Endodermal cell (in vitro differentiated cells): ENCODE measurements at regions not wholly inside any gene's neighbourhood (a gene's known extent, or its start where the extent isn't known, plus 50 kb on each side); places are given as distances from the start of the nearest gene placed in this dataset.
A peak's percentile ranks its signal among the peaks of the same experiment; 100 is the strongest.

Source experiments
- DNase-seq: peaks from one replicate; pipeline ENCODE4 v3.0.0-alpha.2; 2017
- H3K27ac ChIP-seq: 2 replicates; pipeline ENCODE4 v1.5.1; 2013; ENCODE audit warnings: mild to moderate bottlenecking, low read depth, low read length, moderate library complexity
- H3K27me3 ChIP-seq: 2 replicates; pipeline ENCODE4 v1.6.1; 2013; ENCODE audit warnings: mild to moderate bottlenecking, low read length, moderate library complexity; ENCODE audit not compliant: insufficient read depth, control insufficient read depth, poor library complexity, severe bottlenecking
- H3K36me3 ChIP-seq: 2 replicates; pipeline ENCODE4 v1.7.0; 2013; ENCODE audit warnings: mild to moderate bottlenecking, low read length, moderate library complexity; ENCODE audit not compliant: control insufficient read depth, insufficient read depth
- H3K4me1 ChIP-seq: one replicate; pipeline ENCODE4 v1.7.0; 2013; ENCODE audit warnings: low read length; ENCODE audit not compliant: control insufficient read depth, insufficient read depth
- H3K4me3 ChIP-seq: 2 replicates; pipeline ENCODE4 v1.5.1; 2013; ENCODE audit warnings: mild to moderate bottlenecking, low read length, moderate library complexity
- H3K9ac ChIP-seq: 2 replicates; pipeline ENCODE4 v1.6.1; 2013; ENCODE audit warnings: mild to moderate bottlenecking, low read length, moderate library complexity; ENCODE audit not compliant: poor library complexity, severe bottlenecking; ENCODE audit errors: extremely low read depth
- H3K9me3 ChIP-seq: 2 replicates; pipeline ENCODE4 v1.6.1; 2013; ENCODE audit warnings: mild to moderate bottlenecking, low read length, moderate library complexity; ENCODE audit not compliant: control insufficient read depth
- H3K27ac Mint-ChIP-seq: 2 replicates; pipeline ENCODE4 v1.8.0; 2020; ENCODE audit warnings: mixed read lengths
- H3K27me3 Mint-ChIP-seq: 2 replicates; pipeline ENCODE4 v1.8.0; 2021; ENCODE audit warnings: mild to moderate bottlenecking, mixed read lengths; ENCODE audit not compliant: insufficient read depth
- H3K36me3 Mint-ChIP-seq: 2 replicates; pipeline ENCODE4 v1.8.0; 2020; ENCODE audit warnings: low read depth, mixed read lengths
- H3K4me1 Mint-ChIP-seq: 2 replicates; pipeline ENCODE4 v1.8.0; 2020; ENCODE audit warnings: mixed read lengths
- H3K4me3 Mint-ChIP-seq: 2 replicates; pipeline ENCODE4 v1.8.0; 2020; ENCODE audit warnings: mild to moderate bottlenecking, moderate library complexity, mixed read lengths
- H3K9me3 Mint-ChIP-seq: 2 replicates; pipeline ENCODE4 v1.8.0; 2020; ENCODE audit warnings: mild to moderate bottlenecking, mixed read lengths
- CTCF ChIP-seq: fragments of 200-600 bp; sonication (generic); conservative IDR thresholded peaks from 2 replicates; pipeline ENCODE4 v1.5.0; 2021; ENCODE audit warnings: antibody characterized with exemption, mild to moderate bottlenecking
- WGBS, 2 experiments: methylation state at CpG; one replicate each; pipeline versions ENCODE4 v1.1.5 to v1.1.7; 2013; ENCODE audit warnings: missing lambda C conversion rate in 2 of 2, mixed read lengths in 1 of 2; ENCODE audit not compliant: insufficient coverage in 1 of 2, insufficient read length in 1 of 2; 5-methylcytosine and 5-hydroxymethylcytosine counted together

DNA sequence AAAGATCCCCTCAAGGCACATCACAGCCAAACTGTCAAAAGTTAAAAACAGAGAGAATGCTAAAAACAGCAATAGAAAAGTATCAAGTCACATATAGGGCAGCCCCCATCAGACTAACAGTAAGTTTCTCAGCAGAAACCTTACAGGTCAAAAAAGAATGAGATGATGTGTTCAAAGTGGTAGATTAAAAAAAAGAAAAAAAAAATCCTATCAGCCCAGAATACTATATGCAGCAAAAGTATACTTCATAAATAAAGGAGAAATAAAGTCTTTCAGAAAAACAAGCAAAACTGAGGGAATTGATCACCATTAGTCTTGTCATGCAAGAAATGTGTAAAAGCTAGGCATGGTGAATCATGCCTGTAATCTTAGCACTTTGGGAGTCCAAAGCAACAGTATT lies 99.9 kb upstream of the RAD23B start:
- peaks cover 12% of the 10 kb centered on the region for H3K9me3 ChIP-seq
- no peak overlapping the region for H3K27ac ChIP-seq
- Mint-ChIP-seq H3K27me3 (no peaks in the 10 kb centered on the region), H3K4me3 (no peak overlapping the region), H3K36me3 (no peaks in the 10 kb centered on the region), H3K9me3 (peaks cover 1% of the 10 kb centered on the region), H3K4me1 (peaks cover 10% of the 10 kb centered on the region), H3K27ac (no peak overlapping the region)
- H3K36me3 ChIP-seq, result no peaks in the 10 kb centered on the region
- no peak overlapping the region for H3K9ac ChIP-seq
- DNase-seq, result no peak
- H3K27me3 ChIP-seq, result no peaks in the 10 kb centered on the region
- no peak for TF ChIP-seq CTCF
- H3K4me1 ChIP-seq, result no peaks in the 10 kb centered on the region
- H3K4me3 ChIP-seq, result peak overlapping the region; percentile 13

DNA sequence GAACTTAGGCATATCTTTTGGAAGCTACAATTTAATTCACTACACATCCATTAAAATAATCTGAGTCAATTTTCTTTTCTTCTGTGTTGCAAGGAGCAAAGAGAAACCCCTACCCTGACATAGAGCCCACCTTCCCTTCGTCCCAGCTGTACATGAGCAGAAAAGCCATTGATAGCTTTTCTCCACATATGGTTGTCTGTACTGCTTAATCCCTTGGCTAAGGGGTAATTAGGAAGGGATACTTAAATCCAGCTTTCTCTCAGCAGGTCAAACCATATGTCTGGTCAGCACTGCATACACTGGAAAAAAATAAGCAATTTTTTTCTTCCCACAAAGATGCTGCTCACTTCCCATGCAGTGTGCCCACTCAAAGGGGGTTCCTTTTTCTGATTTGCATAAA lies 94.7 kb upstream of the RAD23B start:
- Histone ChIP-seq H3K9ac (no peak overlapping the region), H3K27ac (no peak overlapping the region), H3K4me1 (peaks cover 6% of the 10 kb centered on the region), H3K36me3 (no peaks in the 10 kb centered on the region), H3K27me3 (no peaks in the 10 kb centered on the region), H3K4me3 (no peak overlapping the region), H3K9me3 (peaks cover 6% of the 10 kb centered on the region)
- peaks cover 42% of the 10 kb centered on the region for H3K4me1 Mint-ChIP-seq
- H3K9me3 Mint-ChIP-seq, result no peaks in the 10 kb centered on the region
- H3K27ac Mint-ChIP-seq, result no peak overlapping the region
- no peak for TF ChIP-seq CTCF
- H3K36me3 Mint-ChIP-seq, result no peaks in the 10 kb centered on the region
- no peak overlapping the region for H3K4me3 Mint-ChIP-seq
- 94% methylated on average over 1 of the region's 1 CpG; no CpG with 5 or more reads in 1 of the 2 experiments for WGBS, 2 experiments
- H3K27me3 Mint-ChIP-seq, result no peaks in the 10 kb centered on the region
- no peak for DNase-seq

GRCh38 chr9:107190061-107190935 lies 92.8 kb upstream of the RAD23B start:
- Mint-ChIP-seq H3K9me3 (no peaks in the 10 kb centered on the region), H3K4me1 (peaks cover 61% of the 10 kb centered on the region), H3K27me3 (no peaks in the 10 kb centered on the region), H3K4me3 (no peak overlapping the region), H3K36me3 (no peaks in the 10 kb centered on the region), H3K27ac (peak overlapping the region; percentile 72)
- 35 to 56% methylated on average over 2 to 3 of the region's 3 CpGs for WGBS, 2 experiments
- peak; percentile 80 for DNase-seq
- Histone ChIP-seq H3K9ac (no peak overlapping the region), H3K4me3 (peak overlapping the region; percentile 7), H3K9me3 (peaks cover 5% of the 10 kb centered on the region), H3K36me3 (no peaks in the 10 kb centered on the region), H3K4me1 (peaks cover 12% of the 10 kb centered on the region), H3K27ac (no peak overlapping the region), H3K27me3 (no peaks in the 10 kb centered on the region)
- no peak for TF ChIP-seq CTCF
